WTC11 (cell line): ENCODE measurements at regions not wholly inside any gene's neighbourhood (a gene's known extent, or its start where the extent isn't known, plus 50 kb on each side); places are given as distances from the start of the nearest gene placed in this dataset.

ENCODE experiments used
- ATAC-seq: fragments of 200-7000 bp; cut with Tn5 transposase; 2 replicates; pipeline ENCODE4 v1.10.0; 2021; ENCODE audit warnings: mild to moderate bottlenecking, moderate library complexity
- CTCF ChIA-PET: fragments of 300-600 bp; sonication (Branson Sonifier 250); formaldehyde crosslinking; loops from one replicate; lab custom pipeline; 2021; ENCODE audit warnings: antibody characterized with exemption; lab: Charles Lee
- POLR2A ChIA-PET: fragments of 350-600 bp; sonication (Branson Sonifier 250); formaldehyde crosslinking; loops from one replicate; lab custom pipeline; 2021; ENCODE audit warnings: antibody characterized with exemption; lab: Charles Lee
- DNase-seq: peaks from one replicate; pipeline ENCODE4 v3.0.0; 2021; ENCODE audit warnings: low spot score
- H3K27ac Mint-ChIP-seq: 2 replicates; pipeline ENCODE4 v1.8.0; 2021; ENCODE audit warnings: mixed read lengths
- H3K27me3 Mint-ChIP-seq: 2 replicates; pipeline ENCODE4 v1.8.0; 2021; ENCODE audit warnings: low read depth, mild to moderate bottlenecking, moderate library complexity, mixed read lengths
- H3K36me3 Mint-ChIP-seq: 2 replicates; pipeline ENCODE4 v1.8.0; 2021; ENCODE audit warnings: mixed read lengths
- H3K4me1 Mint-ChIP-seq: 2 replicates; pipeline ENCODE4 v1.8.0; 2022; ENCODE audit warnings: mixed read lengths
- H3K4me3 Mint-ChIP-seq: 2 replicates; pipeline ENCODE4 v1.8.0; 2021; ENCODE audit warnings: mild to moderate bottlenecking, moderate library complexity, mixed read lengths
- H3K9me3 Mint-ChIP-seq: 2 replicates; pipeline ENCODE4 v1.8.0; 2021; ENCODE audit warnings: mixed read lengths
- ATF2 ChIP-seq: sonication (generic); formaldehyde crosslinking; IDR thresholded peaks from 2 replicates; pipeline ENCODE4 v1.8.1; 2022; ENCODE audit warnings: low read depth, missing genetic modification reagents, borderline replicate concordance
- CBFB ChIP-seq: sonication (generic); formaldehyde crosslinking; IDR thresholded peaks from 2 replicates; pipeline ENCODE4 v1.8.1; 2022; ENCODE audit warnings: mild to moderate bottlenecking, low read depth, missing genetic modification reagents
- CDX4 ChIP-seq: fragments of 250-450 bp; sonication (Bioruptor Pico); IDR thresholded peaks from 2 replicates; pipeline ENCODE4 v1.9.0; 2021; ENCODE audit warnings: moderate library complexity, mild to moderate bottlenecking, inconsistent platforms, borderline replicate concordance
- E2F4 ChIP-seq: sonication (generic); formaldehyde crosslinking; IDR thresholded peaks from 2 replicates; pipeline ENCODE4 v1.8.1; 2022; ENCODE audit warnings: low read depth, mild to moderate bottlenecking, moderate library complexity, missing genetic modification reagents, borderline replicate concordance
- E2F5 ChIP-seq: sonication (generic); formaldehyde crosslinking; IDR thresholded peaks from 2 replicates; pipeline ENCODE4 v1.8.1; 2022; ENCODE audit warnings: mild to moderate bottlenecking, moderate library complexity, missing genetic modification reagents
- ERG ChIP-seq: fragments of 250-450 bp; sonication (Bioruptor Pico); IDR thresholded peaks from 2 replicates; pipeline ENCODE4 v1.8.0; 2021; ENCODE audit warnings: mild to moderate bottlenecking
- GABPB1 ChIP-seq: sonication (generic); formaldehyde crosslinking; IDR thresholded peaks from 2 replicates; pipeline ENCODE4 v1.8.1; 2023; ENCODE audit warnings: mild to moderate bottlenecking, missing genetic modification reagents
- GTF2I ChIP-seq: fragments of 250-450 bp; sonication (Bioruptor Pico); conservative IDR thresholded peaks from 2 replicates; pipeline ENCODE4 v1.4.0; 2021; ENCODE audit warnings: mild to moderate bottlenecking
- IRF2 ChIP-seq: sonication (generic); formaldehyde crosslinking; IDR thresholded peaks from 2 replicates; pipeline ENCODE4 v1.8.0; 2022; ENCODE audit warnings: low read depth, missing genetic modification reagents, borderline replicate concordance
- KAT7 ChIP-seq: sonication (generic); formaldehyde crosslinking; IDR thresholded peaks from 2 replicates; pipeline ENCODE4 v1.8.1; 2023; ENCODE audit warnings: missing genetic modification reagents, mild to moderate bottlenecking, borderline replicate concordance
- MAX ChIP-seq: sonication (generic); formaldehyde crosslinking; IDR thresholded peaks from 2 replicates; pipeline ENCODE4 v1.8.0; 2022; ENCODE audit warnings: mild to moderate bottlenecking, missing genetic modification reagents
- MYBL2 ChIP-seq: sonication (generic); formaldehyde crosslinking; IDR thresholded peaks from 2 replicates; pipeline ENCODE4 v1.8.1; 2023; ENCODE audit warnings: mild to moderate bottlenecking, moderate library complexity, missing genetic modification reagents
- PREB ChIP-seq: sonication (generic); formaldehyde crosslinking; IDR thresholded peaks from 2 replicates; pipeline ENCODE4 v1.8.1; 2022; ENCODE audit warnings: mild to moderate bottlenecking, missing genetic modification reagents, moderate library complexity, borderline replicate concordance
- SMAD3 ChIP-seq: sonication (generic); formaldehyde crosslinking; IDR thresholded peaks from 2 replicates; pipeline ENCODE4 v1.8.0; 2022; ENCODE audit warnings: missing genetic modification reagents, mild to moderate bottlenecking, borderline replicate concordance
- ZNF317 ChIP-seq: sonication (generic); formaldehyde crosslinking; IDR thresholded peaks from 2 replicates; pipeline ENCODE4 v1.8.1; 2023; ENCODE audit warnings: low read depth, mild to moderate bottlenecking, moderate library complexity, missing genetic modification reagents, borderline replicate concordance
- ZNF425 ChIP-seq: fragments of 250-450 bp; sonication (Bioruptor Pico); conservative IDR thresholded peaks from 2 replicates; pipeline ENCODE4 v1.9.0; 2021; ENCODE audit warnings: mild to moderate bottlenecking

GRCh38 chr18:78246050-78246449, 733.6 kb upstream of the SALL3 start (continued):
- TF ChIP-seq ATF2 (CRISPR knock-in tag) (no peak), CBFB (CRISPR knock-in tag) (no peak), E2F4 (no peak), IRF2 (CRISPR knock-in tag) (no peak), GABPB1 (CRISPR knock-in tag) (no peak), ZNF317 (CRISPR knock-in tag) (no peak)

GRCh38 chr18:78246588-78246987, 733.0 kb upstream of the SALL3 start:
- H3K36me3 Mint-ChIP-seq = peaks cover 34% of the 10 kb centered on the region
- peaks cover 9% of the 10 kb centered on the region for H3K27me3 Mint-ChIP-seq
- peaks cover 41% of the 10 kb centered on the region for H3K9me3 Mint-ChIP-seq
- CTCF ChIA-PET = no interaction called here
- no peak for DNase-seq
- no peak overlapping the region for H3K4me3 Mint-ChIP-seq
- TF ChIP-seq PREB (CRISPR knock-in tag) = no peak
- TF ChIP-seq E2F5 = no peak
- no peak for TF ChIP-seq SMAD3 (CRISPR knock-in tag)
- TF ChIP-seq ERG (CRISPR knock-in tag) = no peak
- TF ChIP-seq GTF2I (CRISPR knock-in tag) = no peak
- no peak for TF ChIP-seq MYBL2 (CRISPR knock-in tag)
- TF ChIP-seq, all 79 proteins: peak for 0
- POLR2A ChIA-PET = no interaction called here
- peaks cover 7% of the 10 kb centered on the region for H3K4me1 Mint-ChIP-seq
- ATAC-seq = no peak
- H3K27ac Mint-ChIP-seq = no peak overlapping the region

- DNase-seq = no peak
- ChIA-PET CTCF (interaction anchor here (0.7 kb wide), 1 partner anchor 537 kb away, joined by 3 read pairs; no protein-coding TSS in a partner anchor), POLR2A (no interaction called here)
- ATAC-seq = no peak
- peaks cover 44% of the 10 kb centered on the region for H3K9me3 Mint-ChIP-seq
- H3K36me3 Mint-ChIP-seq = peaks cover 36% of the 10 kb centered on the region
- 0 out of 2 replicates have a peak, but pooled peaks cover 3% of the 10 kb centered on the region for H3K4me1 Mint-ChIP-seq
- H3K4me3 Mint-ChIP-seq = no peak overlapping the region
- no peak overlapping the region for H3K27ac Mint-ChIP-seq
- peaks cover 9% of the 10 kb centered on the region for H3K27me3 Mint-ChIP-seq
- TF ChIP-seq CDX4 = no peak
- TF ChIP-seq ERG (CRISPR knock-in tag) = no peak
- no peak for TF ChIP-seq ATF2 (CRISPR knock-in tag)
- TF ChIP-seq KAT7 (CRISPR knock-in tag) = no peak
- TF ChIP-seq ZNF425 (CRISPR knock-in tag) = no peak
- TF ChIP-seq MAX (CRISPR knock-in tag) = no peak
These were observed 731.9 kb upstream of the SALL3 start for GRCh38 chr18:78247615-78248289.
